DMS 273 (cell line): ENCODE measurements at regions not wholly inside any gene's neighbourhood (a gene's known extent, or its start where the extent isn't known, plus 50 kb on each side); places are given as distances from the start of the nearest gene placed in this dataset.

ENCODE experiments used
- DNase-seq: peaks from one replicate; lab custom pipeline; 2025; ENCODE audit not compliant: unreplicated experiment; lab: John Stamatoyannopoulos, UW

DNA sequence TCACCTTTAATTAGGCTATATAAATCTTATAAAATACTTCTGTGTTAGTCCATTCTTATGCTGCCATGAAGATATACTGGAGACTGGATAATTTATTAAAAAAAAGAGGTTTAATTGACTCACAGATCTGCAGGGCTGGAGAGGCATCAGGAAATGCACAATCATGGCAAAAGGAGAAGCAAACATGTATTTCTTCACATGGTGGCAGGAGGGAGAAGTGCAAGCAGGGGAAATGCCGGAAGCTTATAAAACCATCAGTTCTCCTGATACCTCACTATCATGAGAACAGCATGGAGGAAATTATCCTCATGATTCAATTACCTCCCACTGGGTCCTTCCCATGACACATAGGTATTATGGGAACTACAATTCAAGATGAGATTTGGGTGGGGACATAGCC is 504.4 kb downstream of the RIT2 start:
- no peak for DNase-seq

DNA sequence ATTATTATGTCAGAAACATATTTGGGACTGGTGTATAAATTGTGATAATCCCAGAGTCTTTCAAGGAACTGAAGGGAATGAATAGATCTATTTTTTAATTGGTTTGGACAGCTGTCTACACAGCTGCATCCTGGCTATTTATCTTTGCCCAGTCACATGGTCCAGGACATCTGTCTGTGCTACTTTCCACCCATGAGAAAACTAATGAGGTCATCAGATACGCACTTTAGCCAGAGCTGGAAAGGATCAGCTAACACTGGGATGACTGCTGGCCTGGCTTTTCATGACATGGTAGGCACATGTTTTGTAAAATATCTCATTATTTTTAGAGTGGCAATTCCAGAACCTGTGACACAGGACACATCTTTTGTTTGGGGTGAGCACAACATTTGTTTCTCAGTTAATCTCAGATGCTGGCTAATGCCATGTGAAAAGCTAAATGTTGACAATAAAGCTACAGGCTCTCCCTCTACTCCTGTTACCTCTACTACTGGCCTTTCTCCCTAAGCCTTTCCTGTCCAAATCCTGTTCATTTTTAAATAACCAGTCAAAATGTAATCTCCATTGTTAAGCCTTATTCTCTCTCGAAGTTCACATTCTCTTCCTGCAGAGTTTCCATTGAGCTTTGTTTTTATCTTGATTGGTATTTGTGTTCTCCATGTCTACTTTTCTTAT is 500.7 kb downstream of the RIT2 start:
- DNase-seq: peak; percentile 72

DNA sequence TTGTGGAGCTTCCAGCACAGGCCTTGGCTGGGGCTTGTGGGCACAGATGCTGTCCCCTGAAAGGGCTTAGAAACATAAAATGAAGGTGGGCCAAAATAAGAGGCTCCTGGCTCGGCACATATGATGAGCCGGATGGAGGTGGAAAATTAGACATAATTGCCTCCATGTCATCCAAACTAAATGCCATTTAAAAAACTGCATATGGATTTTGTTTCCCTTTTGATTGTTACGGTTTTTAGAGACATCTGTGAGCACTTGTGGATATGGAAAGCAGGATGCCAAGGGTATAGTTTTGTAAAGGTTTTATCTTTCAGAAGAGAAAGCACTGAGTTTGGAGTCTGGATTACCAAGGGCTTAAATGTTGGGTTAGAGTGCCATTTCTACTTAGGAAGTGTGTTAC is 498.3 kb downstream of the RIT2 start:
- DNase-seq: no peak

DNA sequence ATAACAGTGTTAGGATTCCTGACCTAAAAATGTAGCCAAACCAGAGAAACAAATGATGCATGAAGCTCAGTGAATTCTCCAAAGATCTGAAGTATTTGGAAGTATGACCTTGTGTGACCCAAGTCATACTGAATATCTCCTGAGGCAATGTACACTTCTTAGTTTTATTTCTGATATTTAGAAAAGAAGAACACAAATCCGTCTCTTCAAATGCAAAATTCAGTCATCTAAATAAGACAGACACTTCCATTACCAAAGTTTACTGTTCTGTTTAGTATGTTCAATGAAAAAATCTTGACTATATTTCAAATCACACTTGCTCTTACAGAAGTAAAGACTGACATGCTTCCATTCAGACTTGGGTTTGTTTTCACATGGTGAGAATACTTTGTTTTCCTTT is 495.7 kb downstream of the RIT2 start:
- DNase-seq: no peak

DNA sequence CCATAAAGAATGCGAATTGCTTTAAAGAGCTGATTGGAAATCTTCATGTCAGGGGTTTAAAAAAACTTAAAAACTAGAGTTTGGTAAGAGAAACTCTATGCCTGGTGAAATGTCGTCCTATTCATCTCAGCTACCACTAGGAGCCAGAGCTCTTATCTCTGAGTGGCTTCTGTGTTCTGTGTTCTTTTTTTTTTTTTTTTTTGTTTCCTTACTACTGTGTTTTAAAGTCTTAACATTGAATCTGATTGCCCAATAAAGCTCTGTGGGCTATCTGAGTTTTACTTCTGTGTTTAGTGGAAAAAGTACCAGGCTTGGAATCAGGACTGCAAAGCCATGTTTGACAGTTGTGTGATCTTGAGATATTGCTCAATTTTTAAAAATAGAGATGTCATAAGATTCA is 494.8 kb downstream of the RIT2 start:
- DNase-seq: no peak

DNA sequence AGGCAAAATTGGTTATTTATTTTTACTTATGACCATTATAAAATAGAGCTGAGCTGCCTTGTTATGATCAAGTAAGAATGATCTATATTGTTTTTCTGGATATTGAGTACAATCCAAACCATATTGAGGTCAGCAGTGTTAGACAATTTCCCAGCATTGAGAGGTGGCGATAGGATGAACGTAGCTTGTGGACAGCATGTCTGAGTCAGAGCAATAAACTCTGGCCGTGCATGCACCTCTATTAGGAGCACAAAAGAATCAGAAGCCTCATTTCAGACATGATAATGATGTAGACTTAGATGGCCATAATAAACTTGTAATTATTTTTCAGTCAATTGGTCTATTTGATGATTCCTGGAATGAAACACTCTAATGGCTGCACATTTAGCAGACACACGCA is 491.6 kb downstream of the RIT2 start:
- no peak for DNase-seq

DNA sequence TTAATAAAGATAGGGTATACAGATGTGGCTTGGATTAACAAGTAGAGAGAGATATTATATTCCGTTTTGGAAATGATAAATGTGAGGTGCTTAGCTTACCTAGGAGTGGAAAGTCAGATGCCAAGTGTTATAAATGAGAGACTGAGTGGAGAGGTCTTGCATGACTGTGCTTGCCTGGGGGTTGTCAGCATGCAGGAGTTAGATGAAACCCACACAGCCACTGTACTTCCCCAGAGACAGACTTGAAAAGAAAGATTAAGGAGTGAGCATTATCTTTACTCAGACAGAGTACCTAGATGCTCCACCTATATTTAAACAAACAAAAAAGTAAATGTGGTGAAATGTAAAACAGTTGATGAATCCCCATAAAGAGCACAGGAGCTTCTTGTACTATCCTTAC is 482.7 kb downstream of the RIT2 start:
- DNase-seq: no peak

DNA sequence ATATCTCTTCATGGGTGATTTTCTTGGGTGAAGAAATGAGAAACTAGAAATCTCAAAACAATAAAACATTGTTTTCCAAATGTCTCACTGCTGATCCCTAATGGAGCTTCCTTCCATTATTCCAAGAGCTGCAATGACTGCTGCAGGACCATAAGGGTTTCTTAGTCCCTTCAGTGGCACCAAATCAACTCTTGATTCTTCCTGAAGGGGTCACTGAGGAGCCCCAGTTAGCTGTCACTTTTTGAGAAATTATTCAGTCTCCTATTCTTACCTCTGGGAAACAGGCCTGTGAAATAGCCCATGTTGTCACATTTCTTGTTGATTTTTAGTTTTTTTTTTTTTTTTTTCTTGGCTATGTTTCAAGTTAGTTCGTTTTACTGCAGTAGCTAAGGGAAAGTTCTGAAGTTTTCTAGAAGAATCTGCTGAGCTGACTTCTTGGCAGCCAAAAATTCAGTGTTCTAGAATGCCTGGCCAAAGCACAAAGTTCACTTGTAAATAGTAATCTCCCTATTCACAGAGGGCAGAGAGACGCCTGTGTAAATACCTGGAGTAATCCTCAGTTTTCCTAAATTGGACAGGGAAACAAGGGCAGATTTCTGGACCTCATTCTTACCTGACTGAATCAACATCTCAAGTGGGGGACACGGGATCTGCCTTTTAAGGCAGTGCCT is 480.0 kb downstream of the RIT2 start:
- DNase-seq: peak; percentile 18

DNA sequence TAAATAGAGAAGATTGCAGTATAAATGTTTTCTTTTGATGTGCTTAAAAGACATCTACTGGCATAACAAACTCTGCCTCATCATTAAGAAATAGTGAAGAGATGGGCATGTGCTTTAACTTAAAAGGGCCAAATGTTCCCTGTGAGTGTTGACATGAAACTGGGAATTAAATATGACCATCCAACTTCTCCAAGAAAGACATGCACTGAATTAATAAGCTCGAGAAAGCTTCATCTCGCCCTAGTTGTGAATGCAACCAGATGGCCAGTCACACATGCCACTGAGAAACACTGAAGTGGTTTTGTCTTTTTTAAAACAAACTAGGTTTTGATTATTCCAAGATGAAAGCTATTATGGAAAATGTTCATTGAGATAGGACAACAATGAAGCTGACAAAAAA is 479.2 kb downstream of the RIT2 start:
- peak; percentile 6 for DNase-seq

DNA sequence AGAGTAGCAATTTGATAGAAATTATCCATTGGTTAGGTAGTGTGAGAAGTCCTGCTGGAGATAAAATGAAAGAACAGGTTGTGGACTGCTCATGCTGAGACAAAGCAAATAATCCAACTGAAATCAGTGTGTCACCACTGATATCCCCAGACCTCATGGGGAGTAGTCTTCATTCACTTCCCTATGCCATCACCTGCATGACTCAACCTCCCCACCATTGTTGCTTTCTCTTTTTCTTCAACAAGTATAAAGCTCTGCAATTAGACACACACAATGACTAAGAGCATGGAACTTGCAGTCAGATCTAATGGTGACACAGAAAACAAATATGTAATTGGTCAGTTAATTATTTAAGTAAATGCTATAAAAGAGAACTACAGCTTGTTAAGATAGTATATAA is 475.3 kb downstream of the RIT2 start:
- DNase-seq: no peak

DNA sequence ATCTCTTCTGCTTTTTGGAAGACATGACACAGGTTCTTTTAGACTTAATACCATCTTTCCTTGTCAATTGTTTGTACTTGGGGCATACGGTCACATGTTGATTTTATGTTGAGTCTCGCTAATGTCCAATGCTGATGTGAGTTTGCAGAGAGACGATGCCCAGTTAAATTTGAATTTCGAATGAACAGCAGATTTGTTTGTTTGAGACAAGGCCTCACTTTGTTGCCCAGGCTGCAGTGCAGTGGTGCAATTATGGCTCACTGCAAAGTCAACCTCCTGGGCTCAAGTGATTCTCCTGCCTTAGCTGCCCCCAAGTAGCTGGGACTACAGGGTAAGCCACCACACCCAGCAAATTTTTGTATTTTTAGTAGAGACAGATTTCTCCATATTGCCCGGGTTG is 473.5 kb downstream of the RIT2 start:
- DNase-seq: no peak

DNA sequence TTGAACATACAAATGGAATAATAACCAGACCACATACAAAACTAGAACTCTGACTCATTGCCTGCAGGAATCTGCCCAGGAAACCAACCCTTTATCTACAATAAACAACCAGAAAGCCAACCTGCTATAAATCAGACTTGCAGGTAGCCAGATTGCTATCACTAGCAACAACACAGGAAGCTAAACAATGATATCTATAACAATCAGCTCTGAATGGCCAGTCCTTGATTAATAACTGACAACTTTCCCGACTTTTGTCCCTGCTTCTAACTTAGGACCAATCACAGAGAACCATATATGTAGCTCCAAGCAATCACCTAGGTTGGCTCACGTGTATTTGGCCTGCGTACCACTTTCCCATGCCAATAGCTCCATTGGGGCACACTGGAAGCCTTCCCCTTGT is 470.8 kb downstream of the RIT2 start:
- no peak for DNase-seq

DNA sequence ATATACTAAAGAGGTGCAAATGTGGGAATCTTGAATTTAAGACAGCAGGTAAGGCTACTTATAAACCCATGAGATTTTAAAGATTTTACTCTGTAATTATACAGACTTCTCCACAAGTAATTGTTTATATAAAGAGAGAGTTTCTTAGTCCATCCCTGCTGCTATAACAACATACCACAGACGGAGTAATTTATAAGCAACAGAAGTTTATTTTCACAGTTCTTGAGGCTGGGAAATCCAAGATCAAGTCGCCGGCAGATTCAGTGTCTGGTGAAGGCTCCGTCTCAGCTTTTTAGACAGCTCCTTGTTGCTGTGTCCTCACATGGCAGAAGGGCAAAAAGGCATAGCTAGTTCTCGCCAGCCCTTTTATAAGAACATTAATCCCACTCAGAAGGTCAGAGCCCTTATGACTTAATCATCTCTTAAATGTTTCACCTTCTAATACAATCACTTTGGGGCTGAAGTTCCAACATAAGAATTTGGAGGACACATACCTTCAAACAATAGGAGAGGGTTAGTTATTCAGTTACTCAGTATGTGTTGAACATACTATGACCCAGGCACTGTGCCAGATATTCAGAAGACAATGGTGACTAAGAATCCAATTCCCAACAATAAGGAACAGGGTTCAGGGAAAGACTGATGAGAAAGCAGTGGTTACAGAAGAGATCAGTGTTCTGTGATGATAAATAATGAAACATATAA is 466.0 kb downstream of the RIT2 start:
- no peak for DNase-seq

DNA sequence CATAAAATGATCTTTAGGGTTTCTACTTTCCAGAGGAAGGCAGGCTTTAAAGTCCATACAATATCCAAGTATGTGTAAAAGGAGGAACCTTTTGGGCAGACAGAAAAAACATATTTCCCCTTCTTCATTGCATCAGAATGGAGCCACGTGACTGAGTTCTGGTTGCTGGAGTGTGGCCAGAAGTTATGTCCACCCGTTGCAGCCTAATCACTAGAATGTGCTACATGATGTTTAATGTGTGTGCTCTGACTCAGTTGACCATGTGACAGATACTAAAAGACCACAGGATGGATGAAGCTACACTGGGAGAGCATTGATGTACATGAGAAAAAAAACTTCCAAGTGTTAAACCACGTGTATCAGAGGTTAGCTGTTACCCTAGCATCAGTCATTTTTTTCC is 460.9 kb downstream of the RIT2 start:
- DNase-seq: no peak

DNA sequence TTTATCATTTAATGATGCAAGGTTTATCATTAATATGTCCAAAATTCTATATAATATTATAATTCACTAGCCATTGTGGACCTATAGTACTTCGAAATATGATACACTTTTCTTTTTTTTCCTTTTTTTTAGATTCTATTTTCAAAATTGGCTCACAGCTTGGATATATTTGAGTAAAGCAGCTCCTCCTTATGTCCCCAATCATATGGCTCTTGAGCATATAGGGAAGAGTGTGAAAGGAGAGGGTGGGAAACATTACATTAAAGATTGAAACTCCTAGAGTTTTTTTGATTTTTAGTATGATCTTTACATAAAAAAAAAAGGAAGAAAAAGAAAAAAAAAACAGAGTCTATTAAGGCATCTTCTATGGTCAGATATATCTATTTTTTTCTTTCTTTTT is 457.9 kb downstream of the RIT2 start:
- DNase-seq: no peak

DNA sequence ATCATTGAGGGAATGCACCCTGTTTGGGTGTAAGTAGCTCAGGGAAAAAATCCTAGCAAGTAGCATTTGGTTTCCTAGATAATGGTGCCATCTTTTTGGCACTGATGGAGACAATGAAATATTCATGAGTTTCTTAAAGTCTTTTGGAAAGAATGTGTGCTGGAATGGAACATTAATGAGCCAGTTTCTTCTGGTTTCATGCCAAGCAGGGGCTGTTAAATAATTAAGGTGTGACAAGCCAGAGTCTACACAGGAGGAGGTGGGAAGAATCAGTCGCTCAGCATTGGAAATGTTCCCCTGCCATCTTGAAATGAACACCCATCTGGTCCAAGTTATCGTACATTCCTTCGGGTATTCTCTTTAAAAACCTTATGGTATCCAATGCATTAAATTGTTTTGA is 457.3 kb downstream of the RIT2 start:
- DNase-seq: no peak

DNA sequence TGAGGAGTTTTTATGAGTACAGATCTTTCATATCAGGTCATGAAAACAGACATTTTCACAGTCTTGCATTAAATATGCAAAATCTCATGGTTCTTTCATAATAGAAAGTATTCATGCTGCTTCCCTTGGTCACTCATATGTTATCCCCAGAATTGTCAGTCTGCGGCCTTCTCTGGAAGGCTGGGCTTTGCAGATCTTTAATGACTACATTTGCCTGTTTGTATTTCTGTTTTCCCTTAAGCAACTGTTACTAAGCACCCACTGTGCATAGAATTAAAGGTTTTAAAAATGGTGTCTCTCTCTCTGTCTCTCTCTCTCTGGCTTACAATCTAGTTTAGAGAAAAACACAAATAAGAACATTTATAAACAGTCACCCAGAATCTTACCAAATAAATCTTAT is 456.3 kb downstream of the RIT2 start:
- no peak for DNase-seq

DNA sequence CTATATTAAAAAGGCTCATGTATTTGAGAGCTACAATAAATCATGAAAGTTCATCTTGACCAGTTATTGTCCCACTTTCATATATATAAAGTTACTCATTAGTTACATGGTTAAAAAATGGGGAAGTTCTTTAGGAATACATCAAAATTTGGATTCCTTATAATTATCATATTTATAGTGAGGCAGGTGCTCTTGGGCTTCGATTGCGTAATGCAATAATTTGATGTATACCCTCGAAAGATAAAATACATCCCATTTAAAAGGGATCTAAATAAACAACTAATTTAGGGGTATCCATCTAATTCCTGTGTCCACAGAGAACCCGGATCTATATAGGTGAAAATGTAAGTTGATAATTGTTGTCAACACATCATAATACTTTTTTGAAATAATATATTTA is 444.6 kb downstream of the RIT2 start:
- DNase-seq: no peak

DNA sequence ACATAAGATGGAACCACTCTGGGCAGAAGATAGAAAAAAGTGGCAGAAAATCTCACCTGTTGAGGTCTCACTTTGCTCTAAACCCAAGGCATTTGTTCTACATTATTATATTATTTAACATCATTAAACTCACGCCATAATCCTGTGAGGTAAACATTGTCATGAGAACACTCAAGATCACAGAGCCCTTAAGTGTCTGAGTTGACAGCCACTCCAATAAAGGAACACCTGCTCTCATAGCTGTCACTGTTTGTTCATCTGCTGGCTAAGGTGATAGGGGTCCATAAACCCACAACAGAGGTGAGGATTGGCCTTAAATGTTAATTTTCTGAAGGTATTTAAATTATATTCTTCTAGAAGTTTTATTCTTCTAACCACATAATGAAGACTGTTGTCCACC is 439.7 kb downstream of the RIT2 start:
- no peak for DNase-seq

DNA sequence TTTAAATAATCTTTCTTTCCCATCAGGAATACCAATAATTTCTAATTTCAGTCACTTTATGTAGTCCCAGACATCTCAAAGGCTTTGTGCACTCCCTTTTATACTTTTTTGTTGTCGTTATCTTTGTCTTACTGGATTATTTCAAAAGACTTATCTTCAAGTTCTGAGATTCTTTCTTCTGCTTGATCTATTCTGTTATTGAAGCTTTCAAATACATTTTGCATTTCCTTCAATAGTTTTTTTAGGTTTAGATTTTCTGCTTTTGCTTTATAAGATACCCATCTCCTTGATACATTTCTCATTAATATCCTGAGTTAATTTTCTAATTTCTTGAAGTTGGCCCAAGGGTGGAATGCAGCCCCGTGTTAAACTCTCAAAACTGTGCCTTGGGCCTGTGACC is 432.4 kb downstream of the RIT2 start:
- DNase-seq: no peak

DNA sequence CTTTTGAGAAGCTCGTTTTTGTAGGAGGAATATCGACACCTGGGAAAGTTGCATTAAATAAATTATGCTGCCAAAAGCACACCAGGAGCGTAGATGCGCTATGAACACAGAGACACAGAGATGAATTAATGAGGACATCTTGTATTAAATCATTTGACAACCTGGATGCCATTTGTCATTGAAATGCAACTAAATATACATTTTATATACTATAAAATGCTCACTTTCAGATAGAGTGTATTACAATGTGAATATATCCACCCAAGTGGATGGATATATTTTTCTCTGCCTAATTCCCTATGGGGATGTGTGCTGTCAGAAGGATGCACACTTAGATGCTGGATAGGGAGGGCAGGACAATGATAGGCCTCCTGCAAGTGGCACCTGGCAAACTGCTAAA is 426.2 kb downstream of the RIT2 start:
- DNase-seq: no peak
